ENCODE measurements at regions not wholly inside any gene's neighbourhood (a gene's known extent, or its start where the extent isn't known, plus 50 kb on each side); places are given as distances from the start of the nearest gene placed in this dataset.

GRCh38 chr13:109670776-109671175, 115.6 kb downstream of the IRS2 start:
- no peak for DNase-seq (ENCODE audit: low spot score)

- DNase-seq (ENCODE audit: low spot score) = no peak
Observed at GRCh38 chr13:109669956-109670355, 116.4 kb downstream of the IRS2 start.

GRCh38 chr13:109669234-109669612, 117.2 kb downstream of the IRS2 start:
- no peak for DNase-seq (ENCODE audit: low spot score)

DNA sequence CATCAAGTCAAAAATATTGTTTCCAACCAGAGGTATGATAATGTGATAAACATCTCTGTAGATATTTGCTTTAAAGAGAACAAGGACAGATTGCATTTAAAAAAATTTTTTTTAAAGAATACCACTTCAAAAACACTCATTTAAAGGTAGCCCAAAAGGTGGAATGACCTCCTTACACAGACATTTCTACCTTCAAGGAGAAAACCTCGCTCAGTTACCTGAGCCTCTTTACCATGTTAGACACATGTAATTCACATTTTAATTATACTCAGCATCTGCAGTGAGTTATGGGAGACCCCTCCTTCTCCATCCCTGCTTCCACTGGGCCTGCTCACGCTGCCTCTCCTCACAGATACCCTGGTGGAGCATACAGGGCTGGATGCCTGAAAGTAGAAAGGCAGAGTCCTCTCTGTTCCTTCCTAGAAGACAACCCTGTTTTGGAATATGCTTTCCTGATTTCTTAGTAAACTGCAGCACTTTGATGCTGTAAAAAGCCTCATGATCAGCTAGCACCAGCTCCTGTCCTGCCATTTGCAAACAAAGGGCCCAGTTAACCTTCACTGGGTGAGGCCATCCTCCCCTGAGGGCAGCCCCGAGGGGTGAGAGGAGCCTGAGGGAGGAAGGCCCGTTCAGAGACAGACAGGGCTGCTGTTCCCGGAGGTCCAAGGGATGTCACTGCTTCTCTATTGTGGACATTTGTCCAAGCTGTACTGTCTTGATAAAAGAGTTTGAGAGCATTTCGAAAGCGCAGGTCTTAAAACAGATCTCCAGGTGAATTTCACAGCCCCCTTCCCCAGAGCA, 117.8 kb downstream of the IRS2 start:
- DNase-seq (ENCODE audit: low spot score) = no peak

- DNase-seq (ENCODE audit: low spot score) = no peak
Observed at GRCh38 chr13:109667807-109668291, 118.5 kb downstream of the IRS2 start.

- DNase-seq (ENCODE audit: low spot score) = peak; percentile 19
Observed at GRCh38 chr13:109667056-109667455, 119.3 kb downstream of the IRS2 start.

DNA sequence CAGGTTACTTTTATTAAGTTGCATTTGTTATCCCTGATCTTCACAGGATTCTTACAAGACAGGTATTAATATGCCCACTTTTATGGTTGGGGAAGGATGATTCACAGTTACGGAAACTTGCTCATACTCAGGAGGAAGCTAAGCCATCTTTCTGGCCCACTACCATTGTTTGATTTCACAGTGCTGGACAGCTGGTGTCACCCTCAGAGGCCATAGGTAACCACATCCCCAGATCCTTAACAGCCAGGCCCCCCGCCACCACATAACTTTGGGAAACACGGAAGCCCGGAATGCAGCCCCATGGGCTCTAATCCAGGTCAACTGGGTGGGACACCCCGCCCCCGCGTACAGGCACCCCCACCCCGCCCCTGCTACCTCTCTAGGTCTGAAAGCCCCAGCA, 119.7 kb downstream of the IRS2 start:
- no peak for DNase-seq (ENCODE audit: low spot score)

DNA sequence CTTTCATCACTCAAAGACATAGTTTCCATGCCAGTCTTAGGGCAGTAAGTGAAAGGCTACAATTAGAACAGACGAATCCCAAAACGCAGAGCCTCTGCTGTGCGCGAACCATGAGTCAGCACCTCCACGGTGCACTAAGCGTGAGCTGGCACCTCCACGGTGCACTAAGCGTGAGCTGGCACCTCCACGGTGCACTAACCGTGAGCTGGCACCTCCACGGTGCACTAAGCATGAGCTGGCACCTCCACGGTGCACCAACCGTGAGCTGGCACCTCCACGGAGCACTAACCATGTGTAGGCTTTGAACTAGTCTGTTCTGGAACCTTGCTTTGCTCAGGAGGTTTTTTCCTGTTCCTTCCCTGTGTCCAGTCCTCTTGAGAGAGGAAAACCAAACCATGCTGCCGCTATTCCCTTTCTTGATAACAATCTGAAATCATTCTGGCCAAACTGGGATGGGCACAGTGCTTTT, 120.6 kb downstream of the IRS2 start:
- DNase-seq (ENCODE audit: low spot score) = no peak

DNA sequence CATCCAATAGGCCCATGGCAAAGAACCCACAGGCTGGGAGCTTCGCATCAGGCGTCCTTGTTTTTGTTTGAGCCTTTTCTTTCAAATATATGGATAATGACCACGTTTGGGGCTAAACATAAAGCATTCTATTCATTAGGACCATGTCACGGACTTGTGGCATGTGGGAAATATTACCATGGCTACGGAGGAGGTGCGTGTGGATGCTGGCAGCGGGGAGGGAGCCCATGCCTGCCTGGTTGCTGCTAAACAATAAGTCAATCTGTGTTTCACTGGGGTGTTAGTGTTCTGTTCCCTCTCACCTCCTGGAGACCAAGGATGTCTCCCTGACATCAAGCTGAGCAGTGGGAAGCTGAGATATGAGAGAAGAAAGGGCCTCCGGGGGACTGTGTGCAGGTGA, 121.1 kb downstream of the IRS2 start:
- no peak for DNase-seq (ENCODE audit: low spot score)

DNA sequence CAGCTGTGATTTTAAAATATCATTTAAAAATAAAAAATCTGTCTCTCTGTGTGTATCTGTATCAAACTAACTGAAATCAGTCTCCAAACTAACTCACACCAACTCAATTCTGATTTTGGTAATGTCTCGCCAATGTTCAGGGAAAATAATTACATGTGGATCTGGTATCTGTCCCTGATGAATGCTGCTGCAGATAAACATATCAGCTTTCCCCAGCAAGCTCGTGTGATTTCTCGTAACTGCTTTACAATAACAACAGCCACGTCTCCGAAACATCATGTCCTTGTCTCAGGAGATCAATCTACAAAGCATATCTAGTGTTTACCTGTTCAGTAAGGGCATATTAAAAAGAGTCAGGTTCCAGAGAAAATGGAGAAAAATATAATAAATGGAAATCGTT, 129.0 kb downstream of the IRS2 start:
- no peak for DNase-seq (ENCODE audit: low spot score)

DNA sequence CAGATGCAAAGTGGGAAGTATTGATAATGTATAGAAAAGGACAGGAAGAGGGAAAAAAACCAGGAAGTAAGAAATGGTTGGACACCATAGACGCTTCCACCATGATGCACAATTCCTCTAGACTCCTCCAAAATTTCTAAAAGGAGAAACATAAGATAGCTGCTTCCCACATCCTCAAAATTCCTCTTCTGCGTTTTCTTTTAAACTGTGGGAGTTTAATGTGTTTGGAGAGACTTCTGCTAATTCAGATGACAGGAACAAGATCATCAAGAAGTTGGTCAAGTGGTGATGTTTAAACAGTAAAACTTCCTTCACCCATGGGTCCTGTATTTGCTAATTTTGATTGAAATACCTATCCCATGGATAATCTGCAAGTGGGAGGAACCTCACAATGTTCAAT, 130.2 kb downstream of the IRS2 start:
- DNase-seq (ENCODE audit: low spot score) = no peak

GRCh38 chr13:109655611-109656010, 130.8 kb downstream of the IRS2 start:
- DNase-seq (ENCODE audit: low spot score) = no peak

GRCh38 chr13:109655206-109655600, 131.2 kb downstream of the IRS2 start:
- DNase-seq (ENCODE audit: low spot score) = no peak

DNA sequence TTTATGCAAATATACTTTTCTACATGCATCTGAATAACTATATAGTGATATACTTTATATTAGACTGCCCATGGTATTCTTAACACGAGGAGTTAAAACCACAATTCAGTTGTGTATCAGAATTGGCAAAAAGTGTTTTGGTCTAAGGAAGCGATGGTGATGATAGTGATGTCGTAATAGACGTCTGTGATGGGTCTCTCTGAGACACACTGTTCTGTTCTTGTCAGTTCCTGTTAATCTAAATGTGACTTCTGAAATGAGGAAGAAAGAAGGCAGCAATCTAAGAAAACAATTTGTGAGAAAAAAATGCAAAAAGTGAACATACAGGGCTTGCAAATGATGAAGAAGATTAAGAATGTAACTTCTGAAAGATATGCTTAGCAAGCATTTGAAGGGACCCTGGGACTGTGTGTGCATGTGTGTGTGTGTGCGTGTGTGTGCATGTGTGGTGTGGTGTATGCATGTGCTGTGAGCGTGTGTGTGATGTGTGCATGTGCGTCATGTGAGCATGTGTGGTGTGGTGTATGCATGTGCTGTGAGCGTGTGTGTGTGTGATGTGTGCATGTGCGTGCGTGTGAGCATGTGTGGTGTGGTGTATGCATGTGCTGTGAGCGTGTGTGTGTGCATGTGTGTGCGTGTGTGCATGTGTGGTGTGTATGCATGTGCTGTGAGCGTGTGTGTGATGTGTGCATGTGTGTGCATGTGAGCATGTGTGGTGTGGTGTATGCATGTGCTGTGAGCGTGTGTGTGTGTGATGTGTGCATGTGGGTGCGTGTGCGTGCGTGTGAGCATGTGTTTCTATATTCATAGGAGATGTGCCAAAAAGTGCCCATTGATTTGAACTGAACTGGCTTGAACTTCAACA, 131.8 kb downstream of the IRS2 start:
- no peak for DNase-seq (ENCODE audit: low spot score)

GRCh38 chr13:109652531-109652930, 133.9 kb downstream of the IRS2 start:
- no peak for DNase-seq (ENCODE audit: low spot score)

GRCh38 chr13:109651854-109652253, 134.5 kb downstream of the IRS2 start:
- DNase-seq (ENCODE audit: low spot score) = no peak

GRCh38 chr13:109651311-109651710, 135.1 kb downstream of the IRS2 start:
- DNase-seq (ENCODE audit: low spot score) = no peak

DNA sequence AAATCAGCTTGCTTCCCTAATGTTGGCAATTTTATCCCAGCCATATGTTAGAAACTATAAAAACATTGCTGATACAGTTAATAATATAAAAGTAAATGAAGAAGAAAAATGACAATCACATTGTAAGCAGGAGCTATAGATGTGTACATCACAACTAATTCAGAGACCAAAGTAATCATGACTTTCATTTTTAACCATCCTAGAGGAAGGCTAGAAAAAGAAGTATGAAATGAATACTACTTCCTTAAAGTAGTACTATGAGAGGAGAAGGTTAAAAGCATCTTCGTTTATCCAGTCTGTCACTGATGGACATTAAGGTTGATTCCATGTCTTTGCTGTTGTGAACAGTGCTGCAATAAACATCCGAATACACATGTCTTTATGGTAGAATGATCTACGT, 135.5 kb downstream of the IRS2 start:
- DNase-seq (ENCODE audit: low spot score) = no peak

DNA sequence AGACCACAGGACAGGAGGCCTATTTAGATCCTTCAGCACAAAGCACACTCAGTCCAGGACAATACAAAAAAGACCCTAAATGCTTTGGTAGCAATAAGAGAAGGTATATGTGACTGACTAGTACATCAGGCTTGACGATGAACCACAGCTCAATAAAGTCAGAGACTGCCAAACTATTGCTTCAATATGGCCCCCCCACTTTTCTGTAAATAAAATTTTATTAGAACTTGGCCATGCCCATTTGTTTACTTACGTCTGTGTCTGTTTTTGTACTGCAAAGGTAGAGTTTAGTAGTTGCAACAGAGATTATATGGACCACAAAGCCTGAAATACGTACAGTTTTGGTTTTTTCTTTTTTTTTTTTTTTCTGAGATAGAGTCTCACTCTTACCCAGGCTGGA, 136.7 kb downstream of the IRS2 start:
- DNase-seq (ENCODE audit: low spot score) = no peak

- DNase-seq (ENCODE audit: low spot score) = no peak
Observed at GRCh38 chr13:109647699-109648098, 138.7 kb downstream of the IRS2 start.

DNA sequence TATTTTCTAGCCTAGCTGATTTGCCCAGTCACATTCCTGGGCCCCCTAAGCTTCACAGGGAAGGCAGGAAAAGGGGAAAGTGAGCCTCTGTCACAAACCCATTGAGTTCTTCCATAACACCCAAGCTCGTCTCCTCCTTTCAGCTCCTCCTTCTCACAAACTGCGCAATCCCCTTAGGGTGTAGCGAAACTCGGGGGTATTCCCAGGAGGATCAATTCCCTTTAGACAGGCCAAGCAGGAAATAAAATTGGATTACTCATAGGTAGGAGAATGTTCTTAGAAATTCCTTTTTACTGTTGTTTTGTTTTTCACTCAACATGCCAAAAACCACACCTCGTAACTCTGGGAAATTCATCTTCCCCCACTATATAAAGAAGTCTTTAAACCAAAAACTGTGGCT, 139.3 kb downstream of the IRS2 start:
- DNase-seq (ENCODE audit: low spot score) = peak; percentile 12

DNA sequence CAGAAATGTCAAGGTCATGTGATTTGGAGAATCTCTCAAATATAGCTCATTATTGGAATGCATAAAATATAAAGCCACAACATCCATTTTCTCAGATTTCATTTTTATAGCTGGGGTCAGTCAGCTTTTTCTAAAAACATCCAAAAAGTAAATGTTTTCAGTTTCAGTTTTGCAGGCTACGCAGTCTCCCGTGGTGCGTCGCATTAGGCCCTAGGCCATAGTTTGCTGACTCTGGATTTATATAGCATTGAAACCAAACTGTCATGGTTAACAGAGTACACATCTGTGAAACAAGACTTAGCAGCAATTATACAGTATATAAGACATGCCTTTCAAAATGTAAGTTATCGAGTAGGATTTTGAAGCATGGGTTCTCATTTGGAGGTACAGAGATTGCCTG, 140.0 kb downstream of the IRS2 start:
- no peak for DNase-seq (ENCODE audit: low spot score)

- DNase-seq (ENCODE audit: low spot score) = no peak
Observed at GRCh38 chr13:109645831-109646230, 140.6 kb downstream of the IRS2 start.
